ENCODE measurements at regions not wholly inside any gene's neighbourhood (a gene's known extent, or its start where the extent isn't known, plus 50 kb on each side); places are given as distances from the start of the nearest gene placed in this dataset.

DNA sequence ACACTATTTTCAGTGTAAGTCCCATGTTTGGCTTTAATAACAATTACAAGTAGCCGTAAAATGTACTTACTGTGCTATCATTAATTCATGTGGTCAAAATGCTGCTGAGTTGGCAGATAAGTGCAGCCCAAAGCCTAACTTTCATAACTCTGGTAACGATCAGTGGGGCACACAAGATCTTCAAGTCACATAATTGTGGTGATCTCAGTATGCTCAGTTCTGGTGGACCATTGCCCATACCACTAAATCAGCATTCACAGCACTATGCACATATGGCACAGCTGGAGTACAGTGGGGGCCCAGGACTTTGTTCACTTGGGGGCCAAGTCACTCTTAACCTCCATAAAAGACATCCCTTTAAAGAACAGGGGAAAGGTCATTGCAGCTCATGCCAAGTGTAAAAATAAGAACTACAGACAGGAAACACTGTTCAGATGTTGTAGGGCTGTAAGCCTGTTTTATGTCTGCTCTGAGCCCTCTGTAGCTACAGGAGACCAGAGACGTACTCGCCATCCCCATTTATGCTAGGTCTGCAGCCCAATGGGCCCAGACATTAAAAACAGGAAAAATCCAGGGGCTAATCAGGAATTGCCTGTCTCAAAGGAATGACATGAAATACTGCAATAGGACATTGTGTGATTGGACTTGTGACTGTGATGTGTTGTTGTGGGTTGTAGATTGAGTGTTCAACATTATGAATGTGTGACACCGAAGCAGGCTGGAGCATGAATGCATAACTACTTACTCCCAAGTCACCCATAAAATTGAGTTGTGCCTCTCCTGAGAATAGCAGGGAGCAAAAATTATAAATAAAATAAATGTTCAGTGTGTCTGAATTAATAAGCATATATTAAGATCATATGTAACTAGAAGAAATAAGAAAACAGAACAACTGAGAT is 282.5 kb upstream of the EPHA3 start:
- TF ChIP-seq TOX (CRISPR knock-in tag; IDR thresholded peaks at IDR 0.05; ENCODE audit: borderline replicate concordance) (no peak), BACH2 (CRISPR knock-in tag; IDR thresholded peaks at IDR 0.05; ENCODE audit: borderline replicate concordance) (no peak), GLIS3 (CRISPR knock-in tag; IDR thresholded peaks at IDR 0.05) (no peak), ZNF8 (CRISPR knock-in tag; IDR thresholded peaks at IDR 0.05) (no peak), ZC3H10 (CRISPR knock-in tag; IDR thresholded peaks at IDR 0.05) (no peak), ZNF565 (CRISPR knock-in tag; conservative IDR thresholded peaks at IDR 0.05; ENCODE audit: low read depth) (no peak)
- TF ChIP-seq, protein P1, sequence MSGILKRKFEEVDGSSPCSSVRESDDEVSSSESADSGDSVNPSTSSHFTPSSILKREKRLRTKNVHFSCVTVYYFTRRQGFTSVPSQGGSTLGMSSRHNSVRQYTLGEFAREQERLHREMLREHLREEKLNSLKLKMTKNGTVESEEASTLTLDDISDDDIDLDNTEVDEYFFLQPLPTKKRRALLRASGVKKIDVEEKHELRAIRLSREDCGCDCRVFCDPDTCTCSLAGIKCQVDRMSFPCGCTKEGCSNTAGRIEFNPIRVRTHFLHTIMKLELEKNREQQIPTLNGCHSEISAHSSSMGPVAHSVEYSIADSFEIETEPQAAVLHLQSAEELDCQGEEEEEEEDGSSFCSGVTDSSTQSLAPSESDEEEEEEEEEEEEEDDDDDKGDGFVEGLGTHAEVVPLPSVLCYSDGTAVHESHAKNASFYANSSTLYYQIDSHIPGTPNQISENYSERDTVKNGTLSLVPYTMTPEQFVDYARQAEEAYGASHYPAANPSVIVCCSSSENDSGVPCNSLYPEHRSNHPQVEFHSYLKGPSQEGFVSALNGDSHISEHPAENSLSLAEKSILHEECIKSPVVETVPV (CRISPR knock-in tag; IDR thresholded peaks at IDR 0.05), result no peak
- no peak for ATAC-seq

DNA sequence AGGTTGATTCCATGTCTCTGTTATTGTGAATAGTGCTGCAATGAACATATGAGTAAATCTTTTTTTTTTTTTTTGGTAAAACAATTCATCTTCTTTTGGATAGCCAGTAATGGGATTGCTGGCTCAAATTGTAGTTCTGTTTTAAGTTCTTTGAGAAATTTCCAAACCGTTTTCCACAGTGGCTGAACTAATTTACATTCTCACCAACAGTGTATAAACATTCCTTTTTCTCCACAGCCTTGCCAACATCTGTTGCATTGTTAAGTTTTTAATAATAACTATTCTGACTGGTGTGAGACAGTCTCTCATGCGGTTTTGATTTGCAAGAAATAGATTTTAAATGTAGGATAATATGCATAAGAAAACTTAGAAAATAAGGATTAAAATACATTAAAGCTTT is 279.0 kb upstream of the EPHA3 start:
- ATAC-seq, result no peak
- TF ChIP-seq, protein P2, sequence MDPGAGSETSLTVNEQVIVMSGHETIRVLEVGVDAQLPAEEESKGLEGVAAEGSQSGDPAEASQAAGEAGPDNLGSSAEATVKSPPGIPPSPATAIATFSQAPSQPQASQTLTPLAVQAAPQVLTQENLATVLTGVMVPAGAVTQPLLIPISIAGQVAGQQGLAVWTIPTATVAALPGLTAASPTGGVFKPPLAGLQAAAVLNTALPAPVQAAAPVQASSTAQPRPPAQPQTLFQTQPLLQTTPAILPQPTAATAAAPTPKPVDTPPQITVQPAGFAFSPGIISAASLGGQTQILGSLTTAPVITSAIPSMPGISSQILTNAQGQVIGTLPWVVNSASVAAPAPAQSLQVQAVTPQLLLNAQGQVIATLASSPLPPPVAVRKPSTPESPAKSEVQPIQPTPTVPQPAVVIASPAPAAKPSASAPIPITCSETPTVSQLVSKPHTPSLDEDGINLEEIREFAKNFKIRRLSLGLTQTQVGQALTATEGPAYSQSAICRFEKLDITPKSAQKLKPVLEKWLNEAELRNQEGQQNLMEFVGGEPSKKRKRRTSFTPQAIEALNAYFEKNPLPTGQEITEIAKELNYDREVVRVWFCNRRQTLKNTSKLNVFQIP (CRISPR knock-in tag; IDR thresholded peaks at IDR 0.05; ENCODE audit: borderline replicate concordance, low read depth), result no peak
- TF ChIP-seq, protein P3, sequence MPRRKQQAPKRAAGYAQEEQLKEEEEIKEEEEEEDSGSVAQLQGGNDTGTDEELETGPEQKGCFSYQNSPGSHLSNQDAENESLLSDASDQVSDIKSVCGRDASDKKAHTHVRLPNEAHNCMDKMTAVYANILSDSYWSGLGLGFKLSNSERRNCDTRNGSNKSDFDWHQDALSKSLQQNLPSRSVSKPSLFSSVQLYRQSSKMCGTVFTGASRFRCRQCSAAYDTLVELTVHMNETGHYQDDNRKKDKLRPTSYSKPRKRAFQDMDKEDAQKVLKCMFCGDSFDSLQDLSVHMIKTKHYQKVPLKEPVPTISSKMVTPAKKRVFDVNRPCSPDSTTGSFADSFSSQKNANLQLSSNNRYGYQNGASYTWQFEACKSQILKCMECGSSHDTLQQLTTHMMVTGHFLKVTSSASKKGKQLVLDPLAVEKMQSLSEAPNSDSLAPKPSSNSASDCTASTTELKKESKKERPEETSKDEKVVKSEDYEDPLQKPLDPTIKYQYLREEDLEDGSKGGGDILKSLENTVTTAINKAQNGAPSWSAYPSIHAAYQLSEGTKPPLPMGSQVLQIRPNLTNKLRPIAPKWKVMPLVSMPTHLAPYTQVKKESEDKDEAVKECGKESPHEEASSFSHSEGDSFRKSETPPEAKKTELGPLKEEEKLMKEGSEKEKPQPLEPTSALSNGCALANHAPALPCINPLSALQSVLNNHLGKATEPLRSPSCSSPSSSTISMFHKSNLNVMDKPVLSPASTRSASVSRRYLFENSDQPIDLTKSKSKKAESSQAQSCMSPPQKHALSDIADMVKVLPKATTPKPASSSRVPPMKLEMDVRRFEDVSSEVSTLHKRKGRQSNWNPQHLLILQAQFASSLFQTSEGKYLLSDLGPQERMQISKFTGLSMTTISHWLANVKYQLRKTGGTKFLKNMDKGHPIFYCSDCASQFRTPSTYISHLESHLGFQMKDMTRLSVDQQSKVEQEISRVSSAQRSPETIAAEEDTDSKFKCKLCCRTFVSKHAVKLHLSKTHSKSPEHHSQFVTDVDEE (CRISPR knock-in tag; IDR thresholded peaks at IDR 0.05), result no peak
- TF ChIP-seq, protein P4, sequence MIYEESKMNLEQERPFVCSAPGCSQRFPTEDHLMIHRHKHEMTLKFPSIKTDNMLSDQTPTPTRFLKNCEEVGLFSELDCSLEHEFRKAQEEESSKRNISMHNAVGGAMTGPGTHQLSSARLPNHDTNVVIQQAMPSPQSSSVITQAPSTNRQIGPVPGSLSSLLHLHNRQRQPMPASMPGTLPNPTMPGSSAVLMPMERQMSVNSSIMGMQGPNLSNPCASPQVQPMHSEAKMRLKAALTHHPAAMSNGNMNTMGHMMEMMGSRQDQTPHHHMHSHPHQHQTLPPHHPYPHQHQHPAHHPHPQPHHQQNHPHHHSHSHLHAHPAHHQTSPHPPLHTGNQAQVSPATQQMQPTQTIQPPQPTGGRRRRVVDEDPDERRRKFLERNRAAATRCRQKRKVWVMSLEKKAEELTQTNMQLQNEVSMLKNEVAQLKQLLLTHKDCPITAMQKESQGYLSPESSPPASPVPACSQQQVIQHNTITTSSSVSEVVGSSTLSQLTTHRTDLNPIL (CRISPR knock-in tag; IDR thresholded peaks at IDR 0.05; ENCODE audit: low read depth), result no peak
- TF ChIP-seq ARNTL (CRISPR knock-in tag; IDR thresholded peaks at IDR 0.05; ENCODE audit: borderline replicate concordance, low read depth), result no peak
- no peak for TF ChIP-seq GLIS3 (CRISPR knock-in tag; IDR thresholded peaks at IDR 0.05)
- no peak for TF ChIP-seq ZFP3 (CRISPR knock-in tag; IDR thresholded peaks at IDR 0.05)
- no peak for TF ChIP-seq OSR1 (CRISPR knock-in tag; IDR thresholded peaks at IDR 0.05)
- no peak for TF ChIP-seq BACH2 (CRISPR knock-in tag; IDR thresholded peaks at IDR 0.05; ENCODE audit: borderline replicate concordance)
- no peak for TF ChIP-seq ESRRG (CRISPR knock-in tag; IDR thresholded peaks at IDR 0.05)
- no peak for TF ChIP-seq ZNF8 (CRISPR knock-in tag; IDR thresholded peaks at IDR 0.05)
- TF ChIP-seq TOX (CRISPR knock-in tag; IDR thresholded peaks at IDR 0.05; ENCODE audit: borderline replicate concordance), result no peak
- no peak for TF ChIP-seq ZNF565 (CRISPR knock-in tag; conservative IDR thresholded peaks at IDR 0.05; ENCODE audit: low read depth)
- TF ChIP-seq, protein P5, sequence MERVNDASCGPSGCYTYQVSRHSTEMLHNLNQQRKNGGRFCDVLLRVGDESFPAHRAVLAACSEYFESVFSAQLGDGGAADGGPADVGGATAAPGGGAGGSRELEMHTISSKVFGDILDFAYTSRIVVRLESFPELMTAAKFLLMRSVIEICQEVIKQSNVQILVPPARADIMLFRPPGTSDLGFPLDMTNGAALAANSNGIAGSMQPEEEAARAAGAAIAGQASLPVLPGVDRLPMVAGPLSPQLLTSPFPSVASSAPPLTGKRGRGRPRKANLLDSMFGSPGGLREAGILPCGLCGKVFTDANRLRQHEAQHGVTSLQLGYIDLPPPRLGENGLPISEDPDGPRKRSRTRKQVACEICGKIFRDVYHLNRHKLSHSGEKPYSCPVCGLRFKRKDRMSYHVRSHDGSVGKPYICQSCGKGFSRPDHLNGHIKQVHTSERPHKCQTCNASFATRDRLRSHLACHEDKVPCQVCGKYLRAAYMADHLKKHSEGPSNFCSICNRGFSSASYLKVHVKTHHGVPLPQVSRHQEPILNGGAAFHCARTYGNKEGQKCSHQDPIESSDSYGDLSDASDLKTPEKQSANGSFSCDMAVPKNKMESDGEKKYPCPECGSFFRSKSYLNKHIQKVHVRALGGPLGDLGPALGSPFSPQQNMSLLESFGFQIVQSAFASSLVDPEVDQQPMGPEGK (CRISPR knock-in tag; IDR thresholded peaks at IDR 0.05; ENCODE audit: borderline replicate concordance), result no peak
- TF ChIP-seq TCF4 (CRISPR knock-in tag; IDR thresholded peaks at IDR 0.05; ENCODE audit: borderline replicate concordance), result no peak

DNA sequence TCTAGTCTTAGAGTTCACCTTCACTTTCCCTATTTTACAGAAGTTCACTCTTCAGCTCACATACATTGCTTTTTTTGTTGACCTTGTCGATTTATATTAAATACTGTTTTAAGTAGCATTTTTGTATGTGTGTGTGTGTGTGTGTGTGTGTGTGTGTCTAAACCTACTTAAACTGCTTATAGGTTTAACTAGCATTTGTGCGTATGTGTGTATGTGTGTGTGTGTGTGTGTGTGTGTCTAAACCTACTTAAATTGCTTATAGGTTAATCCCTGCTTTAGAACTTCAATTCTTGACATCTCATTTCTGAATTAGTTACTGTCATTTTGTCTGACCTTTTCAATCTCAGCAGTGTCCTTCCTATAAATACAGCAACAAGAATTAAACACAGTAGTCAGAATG is 254.8 kb upstream of the EPHA3 start:
- no peak for ATAC-seq
- TF ChIP-seq, protein P5 (CRISPR knock-in tag; IDR thresholded peaks at IDR 0.05; ENCODE audit: borderline replicate concordance), result no peak
- no peak for TF ChIP-seq TCF4 (CRISPR knock-in tag; IDR thresholded peaks at IDR 0.05; ENCODE audit: borderline replicate concordance)
- TF ChIP-seq CSDC2 (CRISPR knock-in tag; IDR thresholded peaks at IDR 0.05), result no peak
- no peak for TF ChIP-seq ISL1 (CRISPR knock-in tag; IDR thresholded peaks at IDR 0.05)
- TF ChIP-seq OSR1 (CRISPR knock-in tag; IDR thresholded peaks at IDR 0.05), result no peak
- no peak for TF ChIP-seq GLIS3 (CRISPR knock-in tag; IDR thresholded peaks at IDR 0.05)
- TF ChIP-seq, protein P3 (CRISPR knock-in tag; IDR thresholded peaks at IDR 0.05), result no peak
- no peak for TF ChIP-seq BACH2 (CRISPR knock-in tag; IDR thresholded peaks at IDR 0.05; ENCODE audit: borderline replicate concordance)
- TF ChIP-seq ESRRG (CRISPR knock-in tag; IDR thresholded peaks at IDR 0.05), result no peak
- no peak for TF ChIP-seq ZFP30 (CRISPR knock-in tag; IDR thresholded peaks at IDR 0.05)
- TF ChIP-seq ZC3H10 (CRISPR knock-in tag; IDR thresholded peaks at IDR 0.05), result no peak

Measured in SK-N-SH treated with all-trans-retinoic acid at 6 μM for 48 hours (cell line).